Amniotic stem cell (primary cell): ENCODE measurements at regions not wholly inside any gene's neighbourhood (a gene's known extent, or its start where the extent isn't known, plus 50 kb on each side); places are given as distances from the start of the nearest gene placed in this dataset.
"Not testable (repeated sequence)": the region's sequence is repeated elsewhere in the genome, so short reads cannot be mapped to it uniquely, and the experiment has no call there.

ENCODE experiments used
- DNase-seq: peaks from one replicate; lab custom pipeline; 2025; lab: John Stamatoyannopoulos, UW

DNA sequence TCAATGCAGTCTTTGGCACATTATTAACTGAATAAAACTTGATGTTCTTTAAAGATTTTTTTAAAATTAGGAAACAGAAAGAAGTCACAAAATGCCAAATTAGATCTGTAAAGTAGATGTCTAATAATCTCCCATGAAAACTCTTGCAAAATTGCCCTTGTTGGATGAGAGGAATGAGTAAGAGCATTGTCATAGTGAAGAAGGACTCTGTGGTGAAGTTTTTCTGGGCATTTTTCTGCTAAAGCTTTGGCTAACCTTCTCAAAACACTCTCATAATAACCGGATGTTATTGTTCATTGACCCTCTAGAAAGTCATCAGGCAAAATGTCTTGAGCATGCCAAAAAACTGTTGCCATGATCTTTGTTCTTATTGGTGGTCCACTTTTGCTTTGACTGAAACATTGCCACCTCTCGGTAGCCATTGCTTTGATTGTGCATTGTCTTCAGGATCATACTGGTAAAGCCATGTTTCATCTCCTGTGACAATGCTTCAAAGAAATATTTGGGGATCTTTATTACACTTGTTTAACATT is 549.3 kb downstream of the LIG4 start:
- DNase-seq: no peak

DNA sequence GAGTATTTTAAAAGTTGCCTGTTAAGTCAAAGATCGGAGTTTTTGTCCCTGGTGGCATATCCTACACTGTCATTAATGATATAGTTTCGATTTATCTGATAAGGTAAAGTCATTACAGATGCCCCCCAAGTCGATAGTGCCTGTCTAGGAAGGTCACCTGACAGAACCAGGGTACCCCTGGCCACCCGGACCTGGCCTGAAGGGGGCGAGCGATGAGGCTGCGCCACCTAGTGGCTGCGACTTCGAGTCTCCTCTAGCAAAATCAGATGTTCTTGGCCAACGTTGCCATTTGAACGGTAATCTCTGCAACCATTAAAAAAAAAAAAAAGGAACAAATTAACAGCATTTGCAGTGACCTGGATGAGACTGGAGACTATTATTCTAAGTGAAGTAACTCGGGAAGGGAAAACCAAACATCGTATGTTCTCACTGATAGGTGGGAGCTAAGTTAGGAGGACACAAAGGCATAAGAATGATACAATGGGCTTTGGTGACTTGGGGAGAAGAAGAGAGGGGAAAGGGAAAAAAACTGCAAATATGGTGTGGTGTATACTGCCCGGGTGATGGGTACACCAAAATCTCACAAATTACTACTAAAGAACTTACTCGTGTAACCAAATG is 565.1 kb downstream of the LIG4 start:
- DNase-seq: peak; percentile 35

DNA sequence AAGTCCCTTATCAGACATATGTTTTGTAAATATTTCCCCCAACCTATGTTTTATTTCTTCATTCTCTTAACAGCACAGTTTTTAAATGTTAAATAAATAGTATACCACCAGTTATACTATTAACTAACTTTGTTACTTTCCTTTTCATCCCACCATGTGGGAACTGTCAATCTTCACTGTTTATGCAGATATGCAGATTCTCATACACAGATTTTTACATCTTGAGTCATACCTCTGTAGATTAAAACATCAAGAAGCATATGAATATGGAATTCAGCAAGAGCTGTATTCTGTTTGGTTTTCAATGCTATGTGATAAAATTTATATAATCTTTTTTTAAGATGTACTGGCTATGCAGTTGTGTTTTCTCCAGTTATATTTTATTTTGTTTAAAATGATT is 566.3 kb downstream of the LIG4 start:
- no peak for DNase-seq

DNA sequence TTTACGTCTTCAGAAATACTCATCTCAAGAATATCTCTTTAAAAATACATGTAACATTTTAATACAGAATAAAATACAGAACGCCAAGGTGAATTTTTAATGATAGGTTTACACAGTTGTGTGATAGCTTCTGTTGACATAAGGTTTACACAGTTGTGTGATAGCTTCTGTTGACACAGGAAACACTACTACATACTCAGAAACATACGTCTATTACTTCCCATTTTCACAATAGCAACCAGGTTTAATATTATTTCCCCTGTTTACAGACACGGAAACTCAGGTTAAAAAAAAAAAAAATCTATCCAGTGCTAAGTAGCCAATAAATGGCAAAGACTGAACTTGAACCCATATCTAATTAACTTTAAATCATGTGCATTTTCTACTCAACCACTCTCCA is 571.2 kb downstream of the LIG4 start:
- DNase-seq: no peak

- DNase-seq: no peak
Observed at GRCh38 chr13:107643615-107644014, 571.7 kb downstream of the LIG4 start.

GRCh38 chr13:107642831-107643230 is 572.5 kb downstream of the LIG4 start:
- DNase-seq: no peak

DNA sequence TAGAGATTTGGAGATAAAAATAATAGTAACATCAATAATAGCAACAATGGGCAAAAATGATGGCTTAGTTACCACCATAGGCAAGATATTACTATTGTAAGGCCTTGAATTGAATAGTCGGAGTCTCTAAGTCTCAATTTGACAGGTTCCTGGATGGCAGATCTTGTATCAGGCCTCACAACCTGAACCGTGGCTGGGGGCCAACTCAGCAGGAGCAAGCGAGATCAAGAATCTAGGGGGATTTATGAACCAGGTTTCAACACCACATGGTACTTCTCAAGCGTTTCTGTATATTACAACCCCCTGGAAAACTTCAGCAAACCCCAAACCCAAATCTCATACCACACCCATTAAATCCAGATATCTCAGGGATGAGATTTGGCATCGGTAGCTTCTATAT is 573.8 kb downstream of the LIG4 start:
- no peak for DNase-seq

DNA sequence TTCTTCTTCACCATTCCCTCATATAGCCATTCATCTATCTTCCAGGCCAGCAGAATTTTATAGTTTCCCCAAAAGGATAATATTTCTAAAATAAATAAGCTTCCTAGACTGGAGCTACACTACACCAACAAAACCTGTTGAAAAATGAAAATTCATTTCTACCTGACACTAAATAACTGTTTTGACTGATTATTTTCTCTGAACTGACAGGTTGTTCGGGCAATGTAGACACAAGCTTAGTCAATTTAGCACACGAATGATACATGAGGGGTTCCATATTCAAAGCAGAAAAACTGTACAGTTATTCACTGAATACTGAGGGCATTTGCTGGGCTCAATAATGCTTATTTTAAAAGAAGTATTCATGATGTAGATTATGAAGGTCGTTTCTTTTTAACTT is 589.7 kb downstream of the LIG4 start:
- DNase-seq: no peak

GRCh38 chr13:107617527-107617926 is 597.8 kb downstream of the LIG4 start:
- no peak for DNase-seq

DNA sequence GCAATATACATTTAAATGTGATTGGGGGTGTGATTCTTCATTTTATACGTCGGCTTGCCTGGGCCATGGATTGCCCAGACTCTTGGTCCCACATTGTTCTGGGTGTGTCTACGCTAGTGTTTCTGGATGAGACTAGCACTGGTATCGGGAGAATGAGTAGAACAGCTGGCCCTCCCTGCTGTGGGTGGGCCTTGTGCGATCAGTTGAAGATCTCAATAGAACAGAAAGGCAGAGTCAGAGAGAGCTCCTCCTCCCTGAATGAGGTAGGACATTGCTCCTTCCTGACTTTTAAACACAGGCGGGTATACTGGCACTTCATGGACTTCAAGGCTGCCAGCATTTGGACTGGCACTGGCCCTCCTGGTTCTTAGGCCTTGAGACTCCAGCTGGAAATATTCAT is 603.0 kb downstream of the LIG4 start:
- DNase-seq: no peak

DNA sequence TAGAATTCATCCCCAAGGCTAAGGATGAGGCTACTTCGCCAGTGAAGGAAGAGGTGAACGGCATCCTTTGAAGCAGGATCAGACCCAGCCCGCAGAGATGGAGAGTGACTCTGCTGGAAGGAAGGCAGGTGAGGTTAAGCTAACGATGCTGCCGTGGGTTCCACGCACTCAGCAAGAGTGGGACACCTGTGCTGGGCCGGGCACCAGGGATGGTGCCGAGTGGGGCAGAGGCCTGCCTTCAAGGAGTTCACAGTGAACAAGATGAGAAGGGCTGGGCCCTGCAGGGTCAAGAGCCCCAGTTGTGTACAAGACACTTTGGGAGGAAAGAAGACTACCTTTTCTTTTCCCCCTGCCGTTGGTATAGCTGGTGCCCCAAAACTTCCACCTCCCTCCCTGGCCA is 606.6 kb downstream of the LIG4 start:
- no peak for DNase-seq

DNA sequence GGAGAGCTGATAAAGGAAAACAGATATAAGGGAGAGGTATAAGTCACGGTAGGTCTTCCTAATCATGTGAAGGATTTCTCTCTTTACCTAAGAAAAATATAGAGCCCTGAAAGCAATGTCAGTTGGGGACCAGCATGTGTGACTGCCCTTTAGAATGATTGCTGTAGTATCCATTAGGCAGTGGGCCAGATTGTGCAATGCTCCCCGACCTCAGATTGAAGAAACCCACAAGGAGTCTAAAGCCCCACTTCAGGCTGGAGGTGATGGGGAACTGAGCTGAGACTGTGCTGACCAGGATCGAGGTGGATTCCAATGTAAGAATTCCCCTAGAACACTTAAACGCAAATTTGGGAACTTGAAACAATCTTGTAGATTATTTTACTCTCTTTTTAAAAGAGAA is 614.4 kb downstream of the LIG4 start:
- no peak for DNase-seq

- not testable (repeated sequence) for DNase-seq
Observed at GRCh38 chr13:107596306-107596705, 619.0 kb downstream of the LIG4 start.

GRCh38 chr13:107590556-107590955 is 624.8 kb downstream of the LIG4 start:
- no peak for DNase-seq

DNA sequence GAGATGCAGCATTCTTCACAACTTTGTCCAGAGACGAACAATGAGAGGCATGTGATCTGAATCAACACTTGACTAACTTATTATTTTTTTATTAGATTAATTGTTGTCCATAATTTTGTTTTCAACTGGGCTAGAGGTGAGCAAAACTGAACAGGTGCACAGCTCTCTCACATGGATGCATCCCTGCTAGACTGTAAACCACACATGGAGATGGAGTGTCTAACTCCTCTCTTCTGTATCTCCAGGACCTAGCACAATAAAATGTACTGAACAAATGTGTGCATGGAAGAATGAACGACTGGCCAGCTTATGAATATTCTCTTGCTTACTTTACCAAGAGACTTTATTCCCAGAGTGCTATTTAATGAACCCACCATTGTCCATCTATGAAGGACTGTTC is 627.7 kb downstream of the LIG4 start:
- no peak for DNase-seq

DNA sequence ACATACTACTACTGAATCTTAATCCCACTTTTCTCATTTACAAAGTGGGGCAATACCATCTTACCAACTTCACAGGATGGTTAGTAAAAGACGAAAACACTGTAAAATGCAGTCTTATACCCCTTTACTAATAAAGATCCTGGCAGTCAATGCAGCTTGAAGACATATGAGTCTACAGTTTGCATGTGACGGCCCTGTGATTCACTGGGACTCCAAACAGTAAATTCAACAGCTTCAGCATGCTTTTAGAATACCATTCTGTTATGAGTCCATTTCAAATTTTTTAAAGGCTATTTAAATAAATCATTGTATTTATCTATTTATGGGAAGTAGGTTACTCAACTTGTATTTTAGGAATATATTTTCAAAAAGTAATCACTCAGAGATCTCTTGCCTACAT is 629.1 kb downstream of the LIG4 start:
- DNase-seq: no peak

DNA sequence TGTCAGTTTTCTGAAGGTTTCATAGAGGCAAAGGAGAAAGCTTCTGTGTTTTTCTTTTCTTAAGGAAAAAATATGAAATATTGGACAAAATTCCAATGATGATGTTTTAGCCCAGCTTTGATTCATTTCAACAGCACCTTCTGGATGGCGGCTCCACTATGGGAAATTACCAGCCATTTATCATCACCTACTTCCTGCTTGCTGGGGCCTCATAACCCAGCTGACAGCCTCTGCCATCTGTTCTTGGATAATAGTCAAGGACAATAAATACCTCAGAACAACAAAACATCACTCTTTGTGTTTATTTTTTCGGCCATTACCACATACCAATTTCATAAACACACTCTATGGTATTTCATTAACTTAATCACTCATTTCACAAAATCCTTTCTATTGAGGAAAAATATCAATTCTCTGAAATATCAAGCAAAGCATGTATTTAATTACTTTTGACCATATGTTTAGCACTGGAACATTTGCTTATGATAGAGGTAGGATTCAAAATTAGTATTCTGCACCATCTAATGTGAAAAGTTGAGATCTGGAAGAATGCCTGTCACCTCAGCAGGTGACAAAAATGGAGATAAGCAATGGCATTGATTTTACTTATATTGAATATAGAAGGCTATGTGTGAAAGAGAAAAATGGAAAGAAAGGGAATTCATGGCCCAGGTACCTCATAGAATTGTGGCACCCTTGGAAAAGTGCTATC is 629.7 kb downstream of the LIG4 start:
- DNase-seq: no peak

DNA sequence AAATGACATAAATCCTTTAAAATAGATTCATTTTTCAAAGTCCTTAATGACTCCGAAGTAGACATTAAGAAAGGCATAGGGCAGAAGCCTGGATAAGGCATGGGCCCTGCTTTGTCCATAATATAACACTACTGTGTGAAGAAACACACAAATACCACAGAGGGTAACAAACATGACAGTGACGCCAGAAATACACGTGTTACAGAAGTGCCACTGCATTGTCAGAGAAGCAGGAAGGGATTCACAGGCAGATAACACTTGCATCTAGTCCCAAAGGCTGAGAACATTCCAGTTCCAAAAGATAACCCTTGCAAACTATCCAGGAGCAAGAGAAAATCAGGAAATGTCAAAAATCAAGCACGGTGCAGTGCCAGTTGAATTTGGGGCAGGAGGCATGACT is 633.2 kb downstream of the LIG4 start:
- no peak for DNase-seq

DNA sequence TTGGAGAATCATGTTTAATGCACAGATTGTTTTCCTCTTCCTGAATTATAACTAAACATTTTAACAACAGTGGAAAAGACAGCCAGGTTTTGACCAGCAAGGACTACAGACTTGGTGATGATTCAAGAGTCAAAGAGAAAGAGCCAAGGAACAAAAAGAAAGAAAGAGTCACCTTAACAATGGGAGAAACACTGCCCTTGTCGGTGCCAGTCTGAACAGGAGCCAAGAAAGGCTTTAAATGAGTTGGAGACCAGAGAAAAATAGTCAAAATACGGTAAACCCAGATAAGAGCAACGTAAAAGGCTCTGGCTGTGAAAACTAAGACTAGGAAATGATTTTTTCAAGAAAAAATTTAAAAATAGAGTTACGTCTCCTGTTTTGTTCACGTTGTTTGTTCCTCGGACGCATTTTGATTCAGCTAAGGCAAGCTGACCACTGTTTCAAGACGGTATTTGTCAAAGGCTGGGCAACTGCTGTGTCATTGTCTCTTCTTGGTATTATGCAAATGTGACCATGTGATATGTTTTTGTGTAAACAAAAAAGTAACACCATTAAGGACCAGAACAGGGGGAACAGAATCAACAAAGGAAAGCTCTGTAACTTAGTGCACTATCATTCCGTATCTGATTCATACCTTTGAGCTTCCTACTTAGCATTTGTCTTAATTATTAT is 634.5 kb downstream of the LIG4 start:
- DNase-seq: no peak

DNA sequence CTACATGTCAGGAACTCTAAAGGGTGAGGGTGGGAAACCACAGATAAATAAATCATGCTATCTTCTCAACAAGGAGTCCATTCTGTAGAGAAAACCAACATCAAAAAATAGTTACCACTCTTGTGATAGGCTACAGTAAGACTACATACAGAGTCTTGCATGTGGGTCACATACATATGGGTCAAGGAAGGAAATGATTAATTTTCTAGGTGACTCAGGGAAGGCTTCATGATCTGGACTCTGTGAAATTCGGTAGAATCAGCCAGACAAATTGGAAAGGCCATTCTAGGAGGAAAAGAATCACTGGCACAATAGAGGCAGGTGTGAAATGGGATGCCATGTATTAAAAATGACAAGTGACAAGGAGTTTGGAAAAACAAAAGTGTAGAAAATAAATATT is 638.9 kb downstream of the LIG4 start:
- no peak for DNase-seq

GRCh38 chr13:107574517-107575210 is 640.7 kb downstream of the LIG4 start:
- no peak for DNase-seq

DNA sequence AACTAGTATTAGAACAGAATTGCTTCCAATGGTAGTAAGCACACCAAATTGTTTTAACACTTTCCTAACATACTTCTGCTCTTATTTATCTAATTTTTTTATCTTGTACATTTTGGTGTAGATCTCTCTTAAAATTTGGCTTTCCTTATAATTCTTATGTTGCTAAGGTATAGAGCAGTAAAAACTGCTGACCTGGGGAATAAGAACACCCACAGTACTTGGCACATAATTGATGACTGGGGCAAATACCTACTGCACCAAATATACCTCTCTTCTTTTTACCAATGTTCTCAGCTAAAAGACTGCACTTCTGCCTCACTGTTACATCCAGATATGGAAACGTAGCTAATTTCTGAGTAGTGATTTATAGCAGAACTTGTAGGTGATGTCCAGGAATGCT is 642.2 kb downstream of the LIG4 start:
- no peak for DNase-seq

GRCh38 chr13:107572156-107572555 is 643.2 kb downstream of the LIG4 start:
- no peak for DNase-seq
